Activated naive CD4-positive, alpha-beta T cell treated with anti-CD3 and anti-CD28 coated beads, Interleukin-2, amount 50 U/mL, for 72 hours (primary cell): ENCODE measurements at regions not wholly inside any gene's neighbourhood (a gene's known extent, or its start where the extent isn't known, plus 50 kb on each side); places are given as distances from the start of the nearest gene placed in this dataset.

Source experiments
- ATAC-seq, 2 donors: fragments of 150-1000 bp; cut with Tn5 transposase; 2 replicates each; pipeline ENCODE4 v1.10.0; 2021; ENCODE audit warnings: mild to moderate bottlenecking in 2 of 2, moderate library complexity in 2 of 2
- DNase-seq, 2 donors: peaks; one replicate each; pipeline ENCODE4 v3.0.0; 2021 to 2022; ENCODE audit warnings: low spot score in 2 of 2
- H3K27ac Mint-ChIP-seq, 2 donors: one replicate each; pipeline ENCODE4 v1.8.0; 2022; ENCODE audit warnings: mild to moderate bottlenecking in 2 of 2, mixed read lengths in 2 of 2
- H3K36me3 Mint-ChIP-seq, 2 donors: one replicate each; pipeline ENCODE4 v1.8.0; 2022; ENCODE audit warnings: mixed read lengths in 2 of 2
- H3K9me3 Mint-ChIP-seq, 2 donors: one replicate each; pipeline ENCODE4 v1.8.0; 2022; ENCODE audit warnings: mixed read lengths in 2 of 2

DNA sequence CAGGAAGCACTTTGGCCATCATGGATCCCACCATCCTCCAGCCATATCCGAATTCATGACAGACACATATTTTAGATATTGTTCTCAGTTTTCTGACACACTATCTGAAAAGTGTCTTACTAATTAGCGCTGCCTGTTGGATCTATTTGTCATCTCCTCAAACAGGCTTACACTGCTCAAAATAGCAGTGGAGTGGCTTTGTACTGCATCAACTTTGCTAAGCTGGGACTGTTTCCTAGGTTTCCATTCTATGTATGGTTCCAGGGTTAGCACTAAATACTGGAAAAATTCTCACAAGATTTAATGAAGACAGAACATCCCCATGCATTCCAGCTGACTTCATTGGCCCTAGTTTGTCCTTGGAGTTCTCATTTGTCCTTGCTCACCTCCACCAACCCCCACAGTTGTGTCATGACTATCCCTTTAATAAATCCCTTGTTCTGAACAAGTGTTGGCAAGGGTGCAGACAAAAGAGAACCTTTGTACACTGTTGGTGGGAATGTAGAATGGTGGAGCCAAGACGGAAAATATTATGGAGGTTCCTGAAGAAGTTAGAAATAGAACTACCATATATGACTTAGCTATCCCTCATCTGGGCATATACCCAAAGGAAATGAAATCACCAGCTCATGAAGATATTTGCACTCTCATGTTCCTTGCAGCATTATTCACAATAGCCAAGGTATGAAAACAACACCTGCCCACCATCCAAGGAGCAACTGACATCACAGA, 136.5 kb upstream of the RAI14 start:
- no peak overlapping the region for H3K27ac Mint-ChIP-seq
- ATAC-seq (no peak), DNase-seq (no peak)
- H3K9me3 Mint-ChIP-seq: no peaks in the 10 kb centered on the region
- H3K36me3 Mint-ChIP-seq: no peaks in the 10 kb centered on the region

DNA sequence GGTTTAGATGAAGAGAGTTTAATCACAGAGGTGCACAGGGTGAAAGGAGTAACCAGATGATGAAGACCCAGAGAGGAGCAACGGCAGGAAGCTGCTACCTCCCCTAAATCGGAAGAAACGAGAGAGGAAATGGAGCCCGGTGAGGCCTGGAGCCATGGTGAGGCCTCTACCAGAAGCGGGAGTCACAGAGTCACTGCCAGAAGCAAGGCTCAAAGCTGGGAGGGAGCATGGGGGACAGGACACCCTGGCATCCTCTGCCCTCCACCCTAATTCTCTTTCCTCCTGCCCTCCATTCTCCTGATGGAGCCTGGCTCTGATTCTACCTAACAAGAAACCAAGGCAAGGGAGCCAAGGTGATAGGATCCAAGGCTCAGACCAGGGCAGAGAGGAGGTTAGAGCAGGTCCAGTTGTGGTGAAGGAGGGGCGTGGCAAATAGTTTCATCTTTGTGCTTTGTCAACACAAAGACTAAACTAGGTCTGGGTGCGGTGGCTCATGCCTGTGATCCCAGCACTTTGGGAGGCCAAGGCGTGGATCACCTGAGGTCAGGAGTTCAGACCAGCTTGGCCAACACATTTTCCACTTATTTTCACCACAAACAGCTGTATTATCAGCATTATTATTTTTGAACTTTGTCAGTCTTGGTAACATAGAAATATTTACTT, 134.4 kb upstream of the RAI14 start:
- ATAC-seq (no peak), DNase-seq (no peak)
- Mint-ChIP-seq H3K27ac (no peak overlapping the region), H3K9me3 (no peaks in the 10 kb centered on the region), H3K36me3 (no peaks in the 10 kb centered on the region)

DNA sequence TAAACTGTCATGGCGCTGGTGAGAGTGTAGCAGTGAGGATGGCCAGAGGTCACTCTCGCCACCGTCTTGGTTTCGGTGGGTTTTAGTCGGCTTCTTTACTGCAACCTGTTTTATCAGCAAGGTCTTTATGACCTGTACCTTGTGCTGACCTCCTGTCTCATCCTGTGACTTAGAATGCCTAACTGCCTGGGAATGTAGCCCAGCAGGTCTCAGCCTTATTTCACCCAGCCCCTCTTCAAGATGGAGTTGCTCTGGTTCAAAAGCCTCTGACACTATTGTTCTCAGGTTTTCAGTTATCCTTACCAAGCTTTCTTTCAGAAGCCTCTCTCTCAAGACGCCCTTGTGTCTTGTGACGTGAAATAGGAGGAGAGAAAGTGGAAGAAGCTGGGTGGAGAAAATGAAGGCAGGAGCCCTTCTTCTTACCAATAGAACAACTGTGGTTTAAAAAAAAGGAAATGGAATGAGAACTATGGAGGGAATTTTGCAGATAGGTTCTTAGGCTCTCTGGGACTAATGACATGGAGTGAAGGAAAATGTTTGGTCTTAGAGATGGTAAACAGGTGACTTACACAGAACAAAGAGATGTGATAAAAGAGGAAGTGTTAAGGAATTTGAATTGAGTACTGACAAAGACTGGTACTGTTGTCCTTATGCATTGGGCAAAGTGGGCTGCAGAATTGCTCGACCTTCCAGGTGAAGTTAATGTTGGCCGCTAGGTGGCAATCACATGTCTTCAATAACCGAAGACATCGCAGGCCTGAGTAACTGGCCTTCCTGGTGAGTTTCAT, 133.3 kb upstream of the RAI14 start:
- H3K36me3 Mint-ChIP-seq: no peaks in the 10 kb centered on the region
- DNase-seq (peak in 1 of 2 donors; percentile 46), ATAC-seq (peak; percentile 67 to 76)
- no peak overlapping the region for H3K27ac Mint-ChIP-seq
- H3K9me3 Mint-ChIP-seq: no peaks in the 10 kb centered on the region

DNA sequence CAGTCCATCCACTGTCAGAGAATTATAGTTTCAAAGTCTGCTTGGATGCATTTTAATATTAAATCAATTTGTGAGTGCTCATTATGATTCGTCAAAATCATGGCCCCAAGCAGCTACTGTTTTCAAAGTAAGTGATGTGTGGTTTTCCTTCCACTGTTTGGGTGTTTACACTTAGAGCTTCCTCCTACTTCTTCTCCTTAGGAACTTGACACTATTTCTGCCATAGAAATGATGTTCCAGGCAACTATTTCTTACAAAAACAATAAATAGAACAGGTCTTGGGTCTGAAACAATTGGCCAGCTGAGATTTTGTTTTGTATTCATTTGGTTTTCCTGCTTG, 132.8 kb upstream of the RAI14 start:
- Mint-ChIP-seq H3K36me3 (no peaks in the 10 kb centered on the region), H3K27ac (no peak overlapping the region), H3K9me3 (no peaks in the 10 kb centered on the region)
- no peak for ATAC-seq
- no peak for DNase-seq

DNA sequence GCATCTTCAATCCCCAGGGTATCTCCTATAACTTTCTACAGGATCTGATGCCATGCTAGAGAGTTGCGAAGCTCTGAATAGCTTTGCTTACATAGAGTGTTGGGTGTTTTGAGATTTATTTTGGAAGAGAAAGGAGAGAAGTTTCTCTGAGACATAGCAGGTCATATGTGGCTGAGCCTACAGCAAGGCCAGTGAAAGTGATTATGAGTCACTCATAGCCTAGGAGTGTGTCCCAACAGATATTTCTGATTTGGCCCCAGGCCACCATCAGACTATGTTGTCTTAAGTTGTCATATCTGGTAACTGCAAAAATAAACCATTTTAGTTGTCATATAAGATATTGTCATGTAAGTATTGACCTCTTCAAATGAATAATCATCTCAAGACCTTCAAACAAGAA, 132.0 kb upstream of the RAI14 start:
- Mint-ChIP-seq H3K9me3 (no peaks in the 10 kb centered on the region), H3K36me3 (no peaks in the 10 kb centered on the region), H3K27ac (no peak overlapping the region)
- no peak for DNase-seq
- no peak for ATAC-seq

DNA sequence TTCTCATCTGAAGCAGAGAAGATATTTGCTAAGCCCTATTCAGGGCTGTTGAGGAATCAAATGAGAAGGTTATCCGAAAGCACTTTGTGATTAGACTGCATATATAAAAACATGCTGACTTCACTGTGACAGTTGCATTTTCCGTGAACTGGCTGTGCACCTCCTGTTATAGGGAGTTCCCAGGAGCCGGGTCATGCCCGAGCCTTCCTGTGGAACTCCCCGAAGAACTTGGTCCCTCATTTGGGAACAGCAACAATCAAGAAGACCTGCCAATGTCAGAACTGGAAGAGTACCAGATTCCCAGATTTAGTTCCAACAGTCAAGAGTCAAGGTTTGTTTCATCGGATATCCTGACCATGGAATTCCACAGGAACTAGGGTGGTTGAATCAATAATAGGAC, 130.4 kb upstream of the RAI14 start:
- H3K27ac Mint-ChIP-seq: no peak overlapping the region
- no peak for DNase-seq
- ATAC-seq: no peak
- no peaks in the 10 kb centered on the region for H3K9me3 Mint-ChIP-seq
- no peaks in the 10 kb centered on the region for H3K36me3 Mint-ChIP-seq

DNA sequence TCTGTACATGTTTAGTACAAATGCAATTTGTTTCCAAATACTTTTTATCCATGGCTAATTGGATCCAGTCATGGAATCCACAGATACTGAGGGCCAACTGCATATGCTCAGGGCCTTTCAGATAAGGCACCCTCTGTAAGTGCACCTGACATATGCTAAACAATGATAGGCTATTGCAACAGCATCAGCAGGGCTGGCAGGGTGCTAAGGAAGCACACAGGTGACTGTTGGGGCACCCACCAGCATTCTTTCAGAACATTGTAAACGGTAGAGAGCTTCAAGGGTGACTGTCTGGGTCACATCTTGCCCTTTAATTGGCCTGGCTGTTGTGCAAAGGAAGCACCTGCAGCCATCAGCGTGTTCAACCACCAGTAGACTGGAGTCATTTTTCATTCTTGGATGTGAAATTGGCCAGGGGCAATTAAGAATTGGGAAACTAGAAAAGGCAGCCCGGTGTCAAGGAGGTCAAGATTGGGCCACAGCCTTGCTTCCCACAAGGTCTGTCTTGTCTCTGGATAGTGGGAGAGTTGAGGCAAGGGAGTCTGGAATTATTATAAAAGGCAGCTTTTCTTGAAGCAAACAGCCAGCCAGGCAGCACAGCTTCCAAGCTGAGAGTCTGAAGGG, 129.3 kb upstream of the RAI14 start:
- DNase-seq: no peak
- Mint-ChIP-seq H3K27ac (peak overlapping the region in 1 of 2 donors; percentile 29), H3K9me3 (no peaks in the 10 kb centered on the region), H3K36me3 (no peaks in the 10 kb centered on the region)
- ATAC-seq: no peak

DNA sequence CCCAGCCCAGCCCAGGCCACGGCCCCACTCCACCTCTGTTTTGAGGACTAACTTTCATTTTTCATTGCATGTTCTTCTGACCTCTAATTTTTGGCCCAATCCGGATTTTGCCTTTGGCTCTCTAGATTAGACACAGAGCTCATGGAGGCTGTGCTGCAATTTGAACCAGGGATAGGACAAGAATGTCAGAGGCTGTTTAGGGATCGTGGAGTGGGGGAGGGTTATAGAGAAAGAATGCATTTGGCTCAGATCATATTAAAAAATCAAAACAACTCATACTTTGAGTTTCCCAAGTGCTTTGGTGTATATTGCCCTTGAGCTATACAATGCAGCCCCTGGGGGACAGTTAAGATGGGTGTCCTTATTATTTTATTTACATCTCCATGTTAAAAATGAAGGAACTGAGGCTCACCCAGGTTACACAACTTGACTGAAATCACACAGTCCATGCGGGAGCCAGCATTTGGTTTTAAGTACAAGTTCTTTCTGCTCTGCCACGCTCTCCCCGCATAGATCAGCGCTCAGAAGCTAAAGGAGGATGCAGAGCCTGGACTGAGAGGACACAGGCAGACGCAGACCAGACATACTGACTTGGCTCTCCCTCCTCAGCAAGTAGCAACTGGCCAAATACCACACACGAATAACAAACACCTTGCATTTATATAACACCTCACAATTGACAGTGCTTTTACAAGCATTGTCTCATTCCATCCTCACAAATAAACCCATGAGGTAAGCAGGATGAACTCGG, 126.4 kb upstream of the RAI14 start:
- Mint-ChIP-seq H3K36me3 (no peaks in the 10 kb centered on the region), H3K27ac (no peak overlapping the region), H3K9me3 (no peaks in the 10 kb centered on the region)
- DNase-seq (no peak), ATAC-seq (no peak)

DNA sequence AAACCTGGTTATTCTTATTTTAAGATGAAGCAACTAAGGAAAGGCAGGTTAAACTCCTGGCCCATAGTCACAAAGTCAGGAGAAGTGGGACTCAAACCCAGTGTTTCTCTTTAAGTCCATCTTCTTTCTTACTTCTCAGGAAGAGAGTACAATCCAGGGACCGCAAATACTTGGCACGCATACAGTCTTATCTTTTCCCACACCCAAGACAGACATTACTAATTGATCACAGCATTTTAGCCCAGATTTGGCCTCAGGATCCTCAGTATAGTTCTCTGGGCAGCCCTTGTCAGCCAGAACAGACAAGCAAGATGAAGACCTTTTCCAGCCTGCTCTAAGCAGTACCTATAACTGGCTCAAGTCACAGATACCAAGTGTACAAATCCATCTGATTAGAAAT, 125.5 kb upstream of the RAI14 start:
- no peaks in the 10 kb centered on the region for H3K9me3 Mint-ChIP-seq
- no peaks in the 10 kb centered on the region for H3K36me3 Mint-ChIP-seq
- no peak overlapping the region for H3K27ac Mint-ChIP-seq
- no peak for DNase-seq
- ATAC-seq: no peak

DNA sequence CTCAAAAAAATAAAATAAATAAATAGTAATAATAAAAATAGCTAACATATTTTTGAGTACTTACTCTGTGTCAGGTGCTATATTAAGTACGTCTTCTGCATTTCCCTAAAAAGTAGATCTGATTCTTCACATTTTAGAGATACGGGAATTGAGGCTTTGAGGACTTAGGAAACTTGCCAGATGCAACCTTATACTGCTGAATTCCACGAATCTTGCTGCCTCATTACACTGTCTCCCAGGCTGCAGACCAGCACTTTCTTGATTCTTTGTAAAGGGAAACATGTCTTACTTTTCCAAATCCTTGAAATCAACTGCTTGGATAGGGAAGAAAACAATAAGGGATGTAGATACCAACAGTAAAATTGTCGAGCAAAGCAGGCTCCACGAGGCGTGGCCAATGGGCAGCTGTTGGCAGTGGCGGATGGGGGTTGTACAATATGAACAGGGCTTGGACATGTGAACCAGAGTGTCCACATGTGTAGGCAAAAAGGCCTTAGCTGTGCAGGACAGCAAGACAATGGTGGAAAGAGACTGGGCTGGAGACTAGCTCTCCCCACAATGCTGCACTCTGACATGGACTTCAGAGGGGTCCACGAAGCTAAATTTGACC, 124.3 kb upstream of the RAI14 start:
- no peaks in the 10 kb centered on the region for H3K9me3 Mint-ChIP-seq
- H3K36me3 Mint-ChIP-seq: no peaks in the 10 kb centered on the region
- no peak overlapping the region for H3K27ac Mint-ChIP-seq
- no peak for DNase-seq
- no peak for ATAC-seq

DNA sequence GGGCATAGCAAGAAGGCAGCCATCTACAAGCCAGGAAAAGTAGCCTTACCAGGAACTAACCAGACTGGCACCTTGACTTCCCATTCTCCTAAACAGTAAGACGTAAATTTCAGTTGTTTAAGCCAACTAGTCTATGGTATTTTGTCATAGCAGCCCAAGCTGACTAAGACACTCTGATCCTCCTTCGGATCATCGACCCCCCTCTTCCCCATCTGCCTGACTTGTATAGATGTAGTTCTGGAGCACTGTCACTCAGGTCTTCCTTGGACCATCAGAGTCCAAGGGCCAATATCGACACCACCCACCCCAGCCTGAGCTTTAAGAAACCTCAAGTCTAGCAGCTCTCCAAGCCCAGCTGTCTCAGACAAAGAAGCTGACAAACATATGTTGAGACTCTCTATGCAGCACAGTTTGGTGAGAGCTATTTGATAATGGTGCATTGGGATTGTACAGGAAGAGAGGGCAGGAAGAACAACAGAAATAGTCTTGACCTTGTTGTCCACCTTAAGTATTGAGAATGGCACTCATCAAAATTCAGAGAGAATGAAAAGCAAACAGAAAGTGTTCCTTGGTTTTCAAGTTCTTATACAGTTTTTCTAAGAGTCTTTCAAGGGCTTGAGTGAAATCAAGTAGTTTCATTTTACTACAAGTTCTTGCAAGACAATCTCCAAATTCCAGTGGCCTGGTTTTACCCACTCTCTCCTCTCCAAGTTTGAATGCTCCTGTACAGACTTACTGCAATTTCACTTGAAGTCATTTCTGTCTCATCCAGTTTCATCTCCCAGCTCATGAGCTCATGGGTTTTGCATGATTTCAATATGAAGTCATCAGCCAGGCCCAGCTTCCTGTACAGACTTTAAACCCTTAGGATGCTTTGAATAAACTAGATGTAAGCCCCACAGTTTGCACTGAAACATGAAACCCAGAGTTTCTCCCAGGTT, 122.3 kb upstream of the RAI14 start:
- ATAC-seq: peak; percentile 49 to 81

DNA sequence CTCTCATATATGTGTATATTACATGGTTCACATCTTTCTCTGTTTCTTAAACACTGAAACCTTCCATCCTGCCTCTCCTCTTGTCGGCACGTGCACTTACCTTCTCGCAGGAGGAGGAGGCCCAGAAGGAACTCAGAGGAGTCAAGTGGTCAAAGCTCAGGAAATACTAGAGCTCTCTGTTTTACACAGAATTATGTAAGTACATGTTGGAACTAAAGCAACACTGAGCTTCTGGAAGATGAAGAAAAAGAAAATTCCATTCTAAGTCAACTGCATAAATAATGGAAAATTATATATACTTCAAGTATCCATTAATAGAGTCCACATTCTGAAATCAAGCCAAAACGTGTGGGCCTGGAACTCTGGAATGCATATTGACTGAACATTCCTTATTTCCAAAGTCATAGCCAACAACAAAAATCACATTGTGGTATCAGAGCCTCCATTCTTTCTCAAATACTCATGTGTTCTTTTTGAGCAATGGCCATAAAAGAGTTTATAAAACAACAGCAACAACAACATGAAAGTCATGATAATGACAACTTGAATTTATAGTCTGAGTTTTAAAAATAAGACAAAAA, 121.5 kb upstream of the RAI14 start:
- no peak for ATAC-seq
- Mint-ChIP-seq H3K36me3 (no peaks in the 10 kb centered on the region), H3K9me3 (no peaks in the 10 kb centered on the region), H3K27ac (no peak overlapping the region)
- no peak for DNase-seq

More for the DNA sequence above, 122.3 kb upstream of the RAI14 start:
- no peaks in the 10 kb centered on the region for H3K36me3 Mint-ChIP-seq
- H3K9me3 Mint-ChIP-seq: no peaks in the 10 kb centered on the region
- H3K27ac Mint-ChIP-seq: peak overlapping the region in 1 of 2 donors; percentile 10
- DNase-seq: no peak

DNA sequence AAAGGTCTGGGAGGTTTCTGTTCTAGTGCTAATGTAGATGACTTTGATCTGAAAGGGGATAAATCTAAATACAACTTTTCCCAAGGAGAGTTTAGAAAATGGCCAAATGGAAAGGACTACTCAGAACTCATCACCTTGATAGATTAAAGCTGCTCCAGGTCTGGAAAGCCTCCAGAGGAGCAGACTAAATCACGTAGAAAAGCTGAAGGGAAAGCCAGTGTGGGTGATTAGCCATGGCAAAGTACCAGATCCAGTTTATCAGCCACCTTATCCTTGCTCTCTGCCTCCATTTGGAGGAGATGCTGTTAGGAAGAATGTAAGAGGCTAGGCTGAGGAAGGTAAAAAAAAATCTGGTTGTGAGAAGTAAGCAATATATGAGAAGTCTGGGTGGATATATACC, 120.7 kb upstream of the RAI14 start:
- no peak for DNase-seq
- Mint-ChIP-seq H3K27ac (peak overlapping the region in 1 of 2 donors; percentile 18), H3K36me3 (no peaks in the 10 kb centered on the region), H3K9me3 (no peaks in the 10 kb centered on the region)
- ATAC-seq: no peak

DNA sequence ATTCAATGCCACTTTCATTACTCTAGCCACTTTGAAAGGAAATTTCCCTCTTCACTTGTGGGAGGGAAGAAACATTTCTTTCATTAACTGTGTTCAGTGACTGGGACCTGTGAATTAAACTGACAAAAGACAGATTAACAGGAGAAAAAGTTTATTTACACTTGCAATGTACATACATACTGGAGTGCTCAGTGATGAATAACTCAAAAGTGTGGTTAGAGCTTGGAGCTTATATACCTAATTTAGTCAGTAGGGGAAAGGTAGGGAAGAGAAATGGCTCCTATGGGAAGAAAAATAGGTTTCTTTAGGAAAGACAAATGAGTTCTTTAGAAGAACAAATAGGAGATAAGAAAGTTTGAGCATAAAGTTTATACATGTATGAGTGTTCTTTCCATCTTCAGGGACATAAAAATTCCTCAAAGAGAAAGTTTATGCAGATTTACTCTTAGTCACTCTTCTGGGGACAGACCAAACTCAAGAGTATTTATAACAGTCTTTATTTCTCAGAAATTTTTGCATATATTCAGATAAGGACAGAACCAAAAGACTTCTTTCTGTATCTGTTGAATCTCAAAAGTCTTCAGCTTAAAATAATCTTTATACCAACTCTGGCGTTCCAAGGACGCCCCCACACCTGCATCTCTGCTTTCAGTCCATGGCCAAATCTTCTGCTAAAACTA, 120.0 kb upstream of the RAI14 start:
- H3K27ac Mint-ChIP-seq: peak overlapping the region in 1 of 2 donors; percentile 18
- no peak for DNase-seq
- H3K36me3 Mint-ChIP-seq: no peaks in the 10 kb centered on the region
- H3K9me3 Mint-ChIP-seq: no peaks in the 10 kb centered on the region
- ATAC-seq: peak; percentile 55 to 77

DNA sequence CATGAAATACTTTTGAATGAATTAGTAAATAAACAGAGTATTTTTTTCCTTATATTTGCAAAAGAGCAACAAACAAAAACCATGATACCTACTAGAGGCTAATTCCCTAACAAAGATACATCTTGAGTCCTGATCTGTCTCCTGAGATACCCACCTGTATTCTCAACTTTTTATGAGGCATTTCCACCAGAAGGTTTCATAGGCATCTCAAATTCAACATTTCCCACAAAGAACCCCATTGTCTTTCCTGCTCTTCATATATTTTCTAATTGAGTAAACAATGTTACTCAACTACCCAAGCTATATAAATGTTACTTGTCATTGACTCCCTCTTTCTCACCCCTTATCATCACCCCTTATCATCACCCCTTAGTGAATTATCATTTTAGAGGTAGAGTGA, 119.4 kb upstream of the RAI14 start:
- no peak for ATAC-seq
- no peak overlapping the region for H3K27ac Mint-ChIP-seq
- no peak for DNase-seq
- H3K9me3 Mint-ChIP-seq: no peaks in the 10 kb centered on the region
- no peaks in the 10 kb centered on the region for H3K36me3 Mint-ChIP-seq
